NCI-H2171 treated with DMSO at 0.1 percent for 48 hours (cell line): ENCODE measurements at regions not wholly inside any gene's neighbourhood (a gene's known extent, or its start where the extent isn't known, plus 50 kb on each side); places are given as distances from the start of the nearest gene placed in this dataset.
"Not testable (repeated sequence)": the region's sequence is repeated elsewhere in the genome, so short reads cannot be mapped to it uniquely, and the experiment has no call there.

Source experiments
- DNase-seq: peaks from one replicate; lab custom pipeline; 2025; lab: John Stamatoyannopoulos, UW

DNA sequence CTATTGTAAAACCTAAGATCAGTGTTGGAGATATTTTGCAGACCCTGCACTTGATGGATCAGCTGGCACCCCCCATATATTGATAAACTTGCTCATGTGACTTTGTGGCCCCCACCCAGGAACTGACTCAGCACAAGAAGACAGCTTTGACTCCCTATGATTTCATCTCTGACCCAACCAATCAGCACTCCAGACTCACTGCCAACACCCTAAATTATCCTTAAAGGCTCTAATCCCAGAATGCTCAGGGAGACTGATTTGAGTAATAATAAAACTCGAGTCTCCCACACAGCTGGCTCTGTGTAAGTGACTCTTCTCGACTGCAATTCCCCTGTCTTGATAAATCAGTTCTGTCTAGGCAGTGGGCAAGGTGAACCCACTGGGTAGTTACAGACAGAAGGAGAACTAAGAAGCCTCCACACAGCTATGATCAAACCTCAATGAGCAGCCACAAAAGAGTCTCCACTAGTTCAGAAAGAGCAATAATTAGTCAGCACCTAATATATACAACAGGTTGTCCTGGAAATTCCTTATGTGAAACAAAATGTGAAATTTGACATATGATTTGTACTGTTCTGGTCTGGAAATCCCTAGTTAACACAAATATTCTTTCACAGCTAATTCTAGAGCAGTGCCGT, 52.2 kb downstream of the ACTL7B start:
- DNase-seq: no peak

- DNase-seq: no peak
These were observed 52.8 kb downstream of the ACTL7B start for GRCh38 chr9:108802967-108803366.

GRCh38 chr9:108801949-108802348, 53.8 kb downstream of the ACTL7B start:
- DNase-seq: no peak

GRCh38 chr9:108800632-108801099, 55.1 kb downstream of the ACTL7B start:
- no peak for DNase-seq

GRCh38 chr9:108793573-108793972, 62.2 kb downstream of the ACTL7B start:
- no peak for DNase-seq

DNA sequence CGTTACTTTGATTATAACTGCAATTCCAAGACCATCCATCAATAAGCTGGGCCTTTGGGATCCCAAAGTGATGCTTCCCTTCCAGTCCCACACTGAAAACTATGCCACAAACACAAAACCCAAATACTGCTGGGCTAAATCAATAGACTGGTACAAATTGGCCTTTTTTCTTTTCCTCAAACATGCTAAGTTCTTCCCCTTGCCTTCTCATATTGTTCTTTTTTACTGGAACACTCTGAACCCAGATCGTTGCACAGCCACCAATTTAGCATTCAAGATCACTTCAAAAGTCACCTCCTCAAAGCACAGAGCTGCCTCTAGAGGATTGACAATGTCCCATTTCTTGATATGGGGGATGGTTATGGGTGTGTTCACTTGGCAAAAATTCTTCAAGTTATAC, 66.0 kb downstream of the ACTL7B start:
- no peak for DNase-seq

DNA sequence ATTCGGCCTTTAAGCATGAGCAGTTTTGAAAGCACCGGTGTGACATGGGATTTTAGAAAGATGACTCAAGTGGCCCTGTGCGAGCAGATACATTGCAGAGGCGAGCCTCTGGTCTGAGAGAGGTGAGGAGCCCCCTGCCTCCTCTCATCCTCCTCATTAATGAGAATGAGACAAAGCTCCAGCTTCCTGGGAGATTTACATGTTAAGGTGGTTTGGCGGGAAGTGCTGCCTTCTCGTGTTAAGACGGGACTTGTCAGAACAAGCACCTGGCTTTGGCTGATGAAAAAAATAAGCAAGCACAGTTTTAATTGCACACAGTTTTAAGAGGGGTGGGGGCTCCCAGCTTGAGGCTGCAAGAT, 68.1 kb downstream of the ACTL7B start:
- DNase-seq: peak; percentile 75

DNA sequence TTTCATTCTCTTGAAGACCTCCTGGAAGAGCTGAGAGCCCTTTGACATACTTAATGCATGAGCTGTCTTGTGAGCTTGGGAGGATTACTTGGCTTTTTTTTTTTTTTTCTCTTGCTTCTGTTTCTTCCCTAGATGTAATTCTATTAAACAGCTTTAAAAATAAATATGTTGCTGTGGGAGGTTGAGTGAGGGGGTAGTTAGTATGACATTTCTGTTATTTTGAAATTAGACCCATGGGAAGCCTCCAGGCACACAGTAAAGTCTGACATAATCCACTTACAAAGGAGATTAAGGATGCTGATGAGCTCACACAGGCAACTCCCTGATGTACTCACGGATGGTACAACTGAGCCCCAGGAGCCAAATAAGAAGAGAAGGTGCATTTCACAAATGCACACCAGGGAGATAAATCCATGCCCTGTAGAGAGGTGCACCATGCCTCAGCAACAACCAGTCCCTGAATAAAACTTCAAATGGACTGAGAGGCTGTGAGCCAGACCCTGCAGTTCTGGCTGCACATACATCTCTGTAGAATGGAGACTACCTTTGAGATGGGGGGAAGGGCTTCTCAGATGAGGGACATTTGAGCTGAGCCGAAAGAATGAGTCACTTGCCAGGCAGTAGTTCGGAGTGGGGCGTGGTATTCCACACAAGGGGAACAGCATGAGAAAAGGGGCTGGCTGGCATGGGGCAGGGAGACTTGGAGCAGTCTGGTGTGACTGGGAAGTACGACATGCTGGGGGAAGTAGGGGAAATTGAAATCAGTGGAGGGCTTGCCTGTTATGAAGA, 68.7 kb downstream of the ACTL7B start:
- peak; percentile 69 for DNase-seq

DNA sequence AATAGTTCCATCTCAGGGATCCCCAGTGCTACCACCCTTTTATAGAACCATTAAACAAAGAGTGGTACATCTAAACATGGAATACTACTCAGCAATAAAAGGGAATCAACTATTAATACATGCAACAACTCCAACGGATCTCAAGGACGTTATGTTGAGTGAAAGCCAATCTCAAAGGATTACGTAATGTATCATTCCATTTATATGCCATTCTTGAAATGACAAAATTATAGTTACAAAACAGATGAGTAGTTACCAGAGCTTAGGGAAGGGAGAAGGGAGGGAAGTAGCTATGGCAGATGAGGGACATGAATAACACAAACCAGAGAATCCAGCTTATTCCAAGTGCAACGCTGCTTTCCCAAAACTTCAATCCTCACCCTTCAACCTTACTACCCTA, 69.5 kb downstream of the ACTL7B start:
- no peak for DNase-seq

DNA sequence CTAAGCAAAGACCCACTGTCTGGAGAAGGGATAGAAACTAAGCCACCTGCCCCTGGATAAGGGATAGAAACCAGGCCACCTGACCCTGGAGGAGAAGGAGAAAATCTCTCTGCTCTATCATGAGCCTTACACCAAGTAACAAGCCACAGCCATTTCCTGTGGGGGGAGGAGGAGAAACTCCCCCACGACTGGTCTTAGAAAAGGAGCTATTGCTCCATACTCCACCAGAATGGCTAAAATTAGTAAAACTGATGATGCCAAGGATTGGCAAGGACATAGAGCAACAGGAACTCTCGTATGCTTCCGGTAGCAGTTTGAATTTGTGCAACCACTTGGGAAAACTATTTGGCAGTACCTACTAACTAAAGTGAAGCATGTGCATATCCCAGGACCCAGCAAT, 70.8 kb downstream of the ACTL7B start:
- no peak for DNase-seq

- DNase-seq: peak; percentile 52
These were observed 71.9 kb downstream of the ACTL7B start for GRCh38 chr9:108783731-108784495.

DNA sequence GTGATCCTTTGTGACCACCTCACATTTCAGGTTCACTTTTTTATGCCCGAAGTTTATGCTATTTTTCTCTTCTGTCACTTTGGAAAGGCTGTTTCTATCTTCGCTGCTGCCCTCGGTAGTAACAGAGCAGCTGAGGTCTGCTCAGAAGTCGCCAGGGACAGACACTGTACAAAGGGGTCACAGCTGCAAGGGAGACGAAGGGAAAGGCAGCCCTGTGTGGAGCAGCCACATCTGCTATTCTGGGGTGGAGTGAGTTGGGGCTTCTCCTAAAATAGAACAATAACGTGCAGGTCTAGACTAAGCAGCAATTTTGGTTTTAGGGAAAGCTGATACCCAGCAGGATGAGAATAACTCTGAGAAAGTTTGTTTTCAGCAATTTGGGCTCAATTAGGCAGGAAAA, 72.5 kb downstream of the ACTL7B start:
- DNase-seq: peak; percentile 76

DNA sequence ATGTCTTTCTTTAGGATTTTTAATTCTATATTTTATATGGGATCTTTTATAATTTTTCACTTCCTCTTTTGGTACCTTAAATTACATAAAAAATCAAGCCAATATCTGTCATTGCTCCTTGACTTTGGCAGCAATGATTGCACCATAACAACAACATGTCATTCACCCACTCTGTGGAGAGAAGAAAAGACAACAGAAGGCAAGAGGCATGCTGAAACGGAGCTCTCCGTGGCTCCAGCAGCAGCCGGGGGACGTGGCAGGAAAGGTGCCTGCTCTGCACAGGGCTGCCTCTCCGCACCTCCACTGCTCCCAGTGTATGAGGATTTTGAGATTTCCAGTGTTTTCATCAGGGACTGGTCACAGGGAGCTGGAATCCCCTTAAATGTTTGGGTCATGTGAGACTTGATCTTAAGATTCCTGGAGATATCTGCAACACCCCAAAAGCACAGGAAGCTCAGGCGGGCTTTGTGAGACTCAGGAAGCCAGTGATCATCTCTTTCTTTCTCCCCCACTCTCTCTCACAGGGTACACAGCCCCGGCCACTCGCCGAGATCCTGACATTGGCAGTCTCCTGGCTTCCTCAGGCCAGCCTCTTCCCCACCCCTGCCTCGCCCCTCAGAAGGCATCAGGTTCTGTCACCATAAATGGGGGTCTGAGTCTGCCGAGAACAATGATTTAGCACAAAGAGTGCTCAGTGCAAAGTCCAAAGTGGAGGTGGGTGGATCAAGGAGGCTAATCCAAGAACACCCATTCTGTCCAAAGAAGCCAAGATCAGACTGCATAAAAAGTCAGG, 74.6 kb downstream of the ACTL7B start:
- DNase-seq: peak; percentile 73

- no peak for DNase-seq
These were observed 76.0 kb downstream of the ACTL7B start for GRCh38 chr9:108779551-108780325.

DNA sequence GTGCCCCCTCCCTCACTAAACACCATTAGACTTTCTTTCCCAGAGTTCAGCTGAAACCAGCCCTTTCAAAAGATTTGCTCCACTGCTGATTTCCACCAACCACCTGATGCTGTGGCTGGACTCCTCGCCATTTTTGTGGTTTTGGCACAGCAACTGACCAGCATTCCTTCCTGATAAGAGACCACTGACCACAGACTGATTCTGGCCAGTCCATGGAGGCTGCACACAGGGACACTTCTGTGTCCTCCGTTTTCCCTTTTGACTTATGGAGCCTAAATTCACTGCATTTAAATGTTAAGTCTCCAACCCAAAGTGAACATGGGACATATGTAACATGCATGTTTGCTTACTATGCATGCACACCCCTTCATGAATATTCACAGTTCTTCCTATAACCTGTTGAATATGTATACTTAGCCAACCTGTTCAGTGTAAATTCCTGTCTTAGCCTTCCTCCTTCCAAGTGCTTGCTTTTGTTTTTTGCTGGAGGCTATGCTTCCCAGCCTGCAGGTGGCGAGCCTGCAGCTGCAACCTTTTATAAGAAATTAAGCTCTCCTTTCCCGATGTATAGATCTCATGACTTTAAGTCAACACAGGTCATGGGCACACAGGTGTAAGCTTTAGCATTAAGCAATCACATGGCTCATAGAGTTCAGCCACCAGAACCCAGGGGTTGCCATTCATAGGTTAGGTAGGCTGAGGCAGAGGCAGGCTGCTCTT, 78.7 kb downstream of the ACTL7B start:
- peak; percentile 15 for DNase-seq

GRCh38 chr9:108775901-108776306, 79.9 kb downstream of the ACTL7B start:
- DNase-seq: no peak

- DNase-seq: not testable (repeated sequence)
These were observed 81.7 kb downstream of the ACTL7B start for GRCh38 chr9:108774088-108774487.

GRCh38 chr9:108772301-108772894, 83.4 kb downstream of the ACTL7B start:
- DNase-seq: no peak

DNA sequence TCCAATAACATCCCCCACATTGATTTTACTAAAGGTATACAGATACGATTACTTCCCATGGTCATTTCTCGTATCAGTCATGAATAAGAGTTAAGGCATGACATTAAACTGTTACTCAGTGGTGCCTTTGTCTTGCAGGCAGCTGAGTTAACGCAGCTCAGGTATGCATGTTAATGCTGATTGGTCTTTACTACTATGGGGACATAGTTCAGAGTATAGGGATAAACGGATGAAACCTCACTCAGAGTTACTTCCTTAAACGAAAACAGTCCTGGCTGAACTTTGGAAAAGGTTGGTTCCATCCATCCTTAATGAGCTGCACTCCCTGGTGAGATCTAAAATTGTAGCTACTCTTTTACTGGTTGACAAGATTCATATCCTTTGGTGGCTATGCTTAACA, 87.0 kb downstream of the ACTL7B start:
- no peak for DNase-seq

DNA sequence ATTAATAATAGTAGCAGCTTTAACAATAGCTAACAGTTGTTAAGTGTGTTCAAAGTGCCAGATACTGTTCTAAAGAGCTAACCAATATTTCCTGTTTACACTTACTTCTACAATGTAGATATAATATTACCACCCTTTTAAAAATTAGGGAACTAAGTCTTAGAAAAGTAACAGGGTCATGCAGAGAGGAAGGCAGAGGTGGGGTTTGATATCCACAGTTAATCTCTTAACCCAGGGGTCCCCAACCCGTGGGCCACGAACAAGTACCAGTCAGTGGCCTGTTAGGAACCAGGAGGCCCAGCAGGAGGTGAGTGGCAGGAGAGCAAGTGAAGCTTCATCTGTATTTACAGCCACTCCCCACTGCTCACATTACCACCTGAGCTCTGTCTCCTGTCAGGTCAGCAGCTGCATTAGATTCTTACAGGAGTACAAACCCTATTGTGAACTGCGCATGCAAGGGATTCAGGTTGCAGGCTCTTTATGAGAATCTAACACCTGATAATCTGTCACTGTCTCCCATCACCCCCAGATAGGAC, 89.1 kb downstream of the ACTL7B start:
- peak; percentile 64 for DNase-seq
